PFSK-1 (cell line): ENCODE measurements at regions not wholly inside any gene's neighbourhood (a gene's known extent, or its start where the extent isn't known, plus 50 kb on each side); places are given as distances from the start of the nearest gene placed in this dataset.

Experiments
- FOXP2 ChIP-seq: optimal IDR thresholded peaks from 2 replicates; pipeline ENCODE3; 2011; ENCODE audit warnings: borderline replicate concordance, control low read depth, inconsistent platforms; ENCODE audit not compliant: insufficient read depth; ENCODE audit errors: extremely low read length, extremely low read depth
- POLR2AphosphoS5 ChIP-seq: IDR thresholded peaks from 2 replicates; pipeline ENCODE4 v1.6.1; 2012; ENCODE audit warnings: low read depth, mild to moderate bottlenecking, control low read depth, low read length, moderate library complexity
- SIN3A ChIP-seq: IDR thresholded peaks from 2 replicates; pipeline ENCODE4 v1.6.1; 2012; ENCODE audit warnings: mild to moderate bottlenecking, low read length, moderate library complexity, borderline replicate concordance; ENCODE audit not compliant: insufficient read depth
- TAF1 ChIP-seq: IDR thresholded peaks from 2 replicates; pipeline ENCODE4 v1.6.1; 2012; ENCODE audit warnings: low read length, control low read depth, borderline replicate concordance; ENCODE audit not compliant: insufficient read depth
- TF ChIP-seq, protein P1 (sequence below), 2 experiments: IDR thresholded peaks; 2 replicates each; pipeline versions ENCODE4 v1.6.1 to v1.8.0; 2011 to 2012; ENCODE audit warnings: low read depth in 2 of 2, low read length in 2 of 2, control low read depth in 1 of 2, inconsistent platforms in 1 of 2, mild to moderate bottlenecking in 1 of 2, moderate library complexity in 1 of 2; ENCODE audit not compliant: insufficient read depth in 1 of 2

DNA sequence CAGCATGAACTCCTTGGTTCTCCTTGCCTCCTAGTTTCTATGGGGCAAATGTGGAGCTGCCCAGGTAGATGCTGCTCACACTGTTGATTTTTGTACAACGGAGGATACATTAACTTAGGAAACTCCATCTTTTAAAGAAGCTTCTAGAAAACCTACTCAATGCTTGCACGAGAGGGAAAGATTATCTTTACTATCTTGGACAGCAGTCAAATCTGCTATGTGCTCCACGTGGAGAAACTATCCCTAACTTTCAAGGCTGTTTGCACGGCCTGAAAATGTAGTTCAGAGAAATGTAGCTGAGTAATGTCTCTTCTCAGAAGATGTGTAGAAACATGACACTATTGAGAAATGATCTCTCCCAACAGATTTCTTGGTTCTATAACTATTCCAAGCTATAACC is 1530.9 kb upstream of the PABPC4L start:
- no peak for TF ChIP-seq SIN3A
- TF ChIP-seq TAF1: no peak
- TF ChIP-seq, protein P1, sequence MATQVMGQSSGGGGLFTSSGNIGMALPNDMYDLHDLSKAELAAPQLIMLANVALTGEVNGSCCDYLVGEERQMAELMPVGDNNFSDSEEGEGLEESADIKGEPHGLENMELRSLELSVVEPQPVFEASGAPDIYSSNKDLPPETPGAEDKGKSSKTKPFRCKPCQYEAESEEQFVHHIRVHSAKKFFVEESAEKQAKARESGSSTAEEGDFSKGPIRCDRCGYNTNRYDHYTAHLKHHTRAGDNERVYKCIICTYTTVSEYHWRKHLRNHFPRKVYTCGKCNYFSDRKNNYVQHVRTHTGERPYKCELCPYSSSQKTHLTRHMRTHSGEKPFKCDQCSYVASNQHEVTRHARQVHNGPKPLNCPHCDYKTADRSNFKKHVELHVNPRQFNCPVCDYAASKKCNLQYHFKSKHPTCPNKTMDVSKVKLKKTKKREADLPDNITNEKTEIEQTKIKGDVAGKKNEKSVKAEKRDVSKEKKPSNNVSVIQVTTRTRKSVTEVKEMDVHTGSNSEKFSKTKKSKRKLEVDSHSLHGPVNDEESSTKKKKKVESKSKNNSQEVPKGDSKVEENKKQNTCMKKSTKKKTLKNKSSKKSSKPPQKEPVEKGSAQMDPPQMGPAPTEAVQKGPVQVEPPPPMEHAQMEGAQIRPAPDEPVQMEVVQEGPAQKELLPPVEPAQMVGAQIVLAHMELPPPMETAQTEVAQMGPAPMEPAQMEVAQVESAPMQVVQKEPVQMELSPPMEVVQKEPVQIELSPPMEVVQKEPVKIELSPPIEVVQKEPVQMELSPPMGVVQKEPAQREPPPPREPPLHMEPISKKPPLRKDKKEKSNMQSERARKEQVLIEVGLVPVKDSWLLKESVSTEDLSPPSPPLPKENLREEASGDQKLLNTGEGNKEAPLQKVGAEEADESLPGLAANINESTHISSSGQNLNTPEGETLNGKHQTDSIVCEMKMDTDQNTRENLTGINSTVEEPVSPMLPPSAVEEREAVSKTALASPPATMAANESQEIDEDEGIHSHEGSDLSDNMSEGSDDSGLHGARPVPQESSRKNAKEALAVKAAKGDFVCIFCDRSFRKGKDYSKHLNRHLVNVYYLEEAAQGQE (IDR thresholded peaks at IDR 0.05; ENCODE audit: insufficient read depth in 1 of 2, low read depth in 2 of 2, low read length in 2 of 2): peak in 1 of 2 experiments; percentile 84; a peak in 2 of 4 replicates
- TF ChIP-seq FOXP2: no peak
- TF ChIP-seq POLR2AphosphoS5: no peak

DNA sequence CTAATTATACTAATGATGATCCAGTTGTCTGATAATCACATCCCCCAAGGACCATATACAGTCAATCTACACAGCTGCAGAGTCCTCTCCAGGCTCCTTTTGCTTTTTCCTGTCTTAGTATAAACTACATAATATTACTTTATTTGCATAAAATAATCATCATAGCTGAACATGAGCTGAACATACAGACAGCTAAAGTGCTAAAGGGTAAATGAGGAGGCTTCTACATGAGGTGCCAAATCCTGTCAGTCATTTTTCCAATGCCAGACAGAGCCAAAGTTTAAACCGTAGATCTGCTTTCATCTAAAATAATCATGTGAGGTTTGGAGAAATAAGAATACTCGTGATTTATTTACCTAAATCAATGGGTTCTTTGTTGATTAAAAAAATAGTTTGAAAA is 1530.1 kb upstream of the PABPC4L start:
- TF ChIP-seq, protein P1 (IDR thresholded peaks at IDR 0.05; ENCODE audit: insufficient read depth in 1 of 2, low read depth in 2 of 2, low read length in 2 of 2): no peak
- TF ChIP-seq TAF1: no peak
- TF ChIP-seq FOXP2: no peak
- no peak for TF ChIP-seq POLR2AphosphoS5
- TF ChIP-seq SIN3A: no peak

DNA sequence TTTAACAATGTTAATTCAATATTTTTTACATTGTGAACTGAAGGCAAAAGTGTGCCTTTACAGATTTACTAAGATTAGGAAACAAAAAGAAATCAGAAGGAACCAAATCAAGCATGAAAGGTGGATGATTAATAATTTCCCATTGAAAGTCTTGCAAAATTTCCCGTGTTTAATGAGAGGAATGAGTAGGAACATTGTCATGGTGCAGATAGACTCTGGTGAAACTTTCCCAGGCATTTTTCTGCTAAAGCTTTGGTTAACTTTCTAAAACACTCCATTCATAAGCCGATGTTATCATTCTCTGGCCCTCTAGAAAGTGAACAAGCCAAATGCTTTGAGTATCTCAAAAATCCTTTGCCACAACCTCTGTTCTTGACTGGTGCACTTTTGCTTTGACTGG is 1522.8 kb upstream of the PABPC4L start:
- TF ChIP-seq SIN3A: no peak
- no peak for TF ChIP-seq POLR2AphosphoS5
- TF ChIP-seq, protein P1 (IDR thresholded peaks at IDR 0.05; ENCODE audit: insufficient read depth in 1 of 2, low read depth in 2 of 2, low read length in 2 of 2): no peak
- no peak for TF ChIP-seq TAF1
- no peak for TF ChIP-seq FOXP2

DNA sequence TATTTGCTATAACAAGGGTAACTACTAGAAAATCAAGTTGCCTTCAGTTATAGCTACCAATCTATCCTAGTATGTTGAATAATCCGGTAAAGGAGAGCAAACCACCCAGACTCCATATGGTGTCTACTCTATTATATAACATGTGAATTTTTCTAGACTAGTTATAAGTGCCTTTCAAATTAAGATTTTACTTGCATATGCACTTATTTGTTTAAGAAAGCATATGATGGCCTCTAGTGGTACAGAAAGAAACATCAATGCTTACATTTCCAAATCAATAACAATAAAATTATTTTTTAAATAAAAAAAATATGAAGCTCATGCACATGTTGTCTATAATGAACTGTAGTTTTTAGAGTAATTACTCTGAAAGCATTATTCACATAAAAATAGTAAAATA is 1516.4 kb upstream of the PABPC4L start:
- no peak for TF ChIP-seq TAF1
- TF ChIP-seq SIN3A: no peak
- no peak for TF ChIP-seq FOXP2
- TF ChIP-seq POLR2AphosphoS5: no peak
- TF ChIP-seq, protein P1 (IDR thresholded peaks at IDR 0.05; ENCODE audit: insufficient read depth in 1 of 2, low read depth in 2 of 2, low read length in 2 of 2): no peak

DNA sequence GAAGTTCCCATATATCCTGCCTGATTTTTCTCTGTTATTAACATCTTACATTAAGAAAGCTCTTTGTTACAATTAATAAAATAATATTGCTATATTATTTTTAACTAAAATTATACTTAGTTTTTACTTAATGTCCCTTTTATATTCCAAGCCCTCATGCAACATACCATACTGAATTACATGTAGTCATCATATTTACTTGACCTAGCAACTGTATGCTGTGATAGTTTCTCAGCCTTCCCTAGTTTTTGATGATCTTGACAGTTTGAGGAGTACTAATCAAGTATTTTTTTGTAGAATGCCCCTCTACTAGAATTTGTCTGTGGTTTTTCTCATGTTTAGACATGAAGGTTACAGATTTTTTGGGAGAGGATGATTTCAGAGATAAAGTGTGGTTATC is 1503.8 kb upstream of the PABPC4L start:
- no peak for TF ChIP-seq POLR2AphosphoS5
- TF ChIP-seq TAF1: no peak
- TF ChIP-seq SIN3A: no peak
- TF ChIP-seq, protein P1 (IDR thresholded peaks at IDR 0.05; ENCODE audit: insufficient read depth in 1 of 2, low read depth in 2 of 2, low read length in 2 of 2): no peak
- no peak for TF ChIP-seq FOXP2
